BE2C (cell line): ENCODE measurements at regions not wholly inside any gene's neighbourhood (a gene's known extent, or its start where the extent isn't known, plus 50 kb on each side); places are given as distances from the start of the nearest gene placed in this dataset.

ENCODE experiments used
- DNase-seq: peaks from one replicate; pipeline ENCODE4 v3.0.0-alpha.2; 2020
- H3K27me3 ChIP-seq: fragments of 250-450 bp; sonication (Bioruptor Pico); 2 replicates; pipeline ENCODE4 v1.5.1; 2020; ENCODE audit warnings: mild to moderate bottlenecking
- H3K36me3 ChIP-seq: fragments of 250-450 bp; sonication (Bioruptor Pico); 2 replicates; pipeline ENCODE4 v1.5.1; 2020; ENCODE audit warnings: mild to moderate bottlenecking
- H3K4me1 ChIP-seq: fragments of 250-450 bp; sonication (Bioruptor Pico); 2 replicates; pipeline ENCODE4 v1.5.1; 2020
- H3K4me3 ChIP-seq: 2 replicates; pipeline ENCODE4 v1.5.1; 2011; ENCODE audit warnings: low read depth, low read length
- H3K9me3 ChIP-seq: fragments of 250-450 bp; sonication (Bioruptor Pico); 2 replicates; pipeline ENCODE4 v1.5.1; 2020
- TF ChIP-seq, protein P1 (sequence below): IDR thresholded peaks from 2 replicates; pipeline ENCODE4 v1.5.1; 2012; ENCODE audit warnings: mild to moderate bottlenecking, low read depth, low read length

GRCh38 chr20:51118985-51119527 lies 96.1 kb upstream of the KCNG1 start:
- H3K27me3 ChIP-seq: no peaks in the 10 kb centered on the region
- TF ChIP-seq, protein P1, sequence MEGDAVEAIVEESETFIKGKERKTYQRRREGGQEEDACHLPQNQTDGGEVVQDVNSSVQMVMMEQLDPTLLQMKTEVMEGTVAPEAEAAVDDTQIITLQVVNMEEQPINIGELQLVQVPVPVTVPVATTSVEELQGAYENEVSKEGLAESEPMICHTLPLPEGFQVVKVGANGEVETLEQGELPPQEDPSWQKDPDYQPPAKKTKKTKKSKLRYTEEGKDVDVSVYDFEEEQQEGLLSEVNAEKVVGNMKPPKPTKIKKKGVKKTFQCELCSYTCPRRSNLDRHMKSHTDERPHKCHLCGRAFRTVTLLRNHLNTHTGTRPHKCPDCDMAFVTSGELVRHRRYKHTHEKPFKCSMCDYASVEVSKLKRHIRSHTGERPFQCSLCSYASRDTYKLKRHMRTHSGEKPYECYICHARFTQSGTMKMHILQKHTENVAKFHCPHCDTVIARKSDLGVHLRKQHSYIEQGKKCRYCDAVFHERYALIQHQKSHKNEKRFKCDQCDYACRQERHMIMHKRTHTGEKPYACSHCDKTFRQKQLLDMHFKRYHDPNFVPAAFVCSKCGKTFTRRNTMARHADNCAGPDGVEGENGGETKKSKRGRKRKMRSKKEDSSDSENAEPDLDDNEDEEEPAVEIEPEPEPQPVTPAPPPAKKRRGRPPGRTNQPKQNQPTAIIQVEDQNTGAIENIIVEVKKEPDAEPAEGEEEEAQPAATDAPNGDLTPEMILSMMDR: no peak

DNA sequence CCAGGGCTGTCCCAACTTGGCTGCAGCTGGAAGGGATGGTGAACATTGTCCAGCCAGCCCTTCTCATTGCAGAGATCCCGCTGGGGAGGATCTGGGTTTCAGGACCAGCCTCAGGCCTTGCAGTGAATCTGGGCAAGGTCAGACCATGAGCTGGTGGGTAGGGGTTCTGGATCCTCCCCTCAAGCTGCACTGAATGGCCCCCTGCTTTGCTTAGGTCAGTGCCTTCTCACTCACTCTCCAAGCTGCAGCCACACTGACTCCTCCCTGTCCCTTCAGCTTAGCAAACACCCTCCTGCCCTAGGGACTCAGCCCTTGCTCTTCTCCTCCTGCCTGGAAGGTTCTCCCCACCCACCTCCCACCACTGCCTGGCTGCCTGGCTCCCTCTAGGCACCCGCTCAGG lies 95.3 kb upstream of the KCNG1 start:
- Histone ChIP-seq H3K27me3 (no peaks in the 10 kb centered on the region), H3K9me3 (no peaks in the 10 kb centered on the region), H3K4me3 (no peak overlapping the region), H3K4me1 (no peaks in the 10 kb centered on the region), H3K36me3 (no peaks in the 10 kb centered on the region)
- no peak for DNase-seq
- TF ChIP-seq, protein P1: no peak

More at GRCh38 chr20:51118985-51119527, 96.1 kb upstream of the KCNG1 start:
- H3K4me3 ChIP-seq: no peak overlapping the region
- no peaks in the 10 kb centered on the region for H3K9me3 ChIP-seq
- no peaks in the 10 kb centered on the region for H3K4me1 ChIP-seq
- H3K36me3 ChIP-seq: no peaks in the 10 kb centered on the region
- DNase-seq: no peak

GRCh38 chr20:51116765-51117686 lies 94.1 kb upstream of the KCNG1 start:
- H3K4me1 ChIP-seq: no peaks in the 10 kb centered on the region
- H3K27me3 ChIP-seq: no peaks in the 10 kb centered on the region
- H3K4me3 ChIP-seq: no peak overlapping the region
- no peak for DNase-seq
- no peaks in the 10 kb centered on the region for H3K9me3 ChIP-seq
- TF ChIP-seq, protein P1: no peak
- H3K36me3 ChIP-seq: no peaks in the 10 kb centered on the region

DNA sequence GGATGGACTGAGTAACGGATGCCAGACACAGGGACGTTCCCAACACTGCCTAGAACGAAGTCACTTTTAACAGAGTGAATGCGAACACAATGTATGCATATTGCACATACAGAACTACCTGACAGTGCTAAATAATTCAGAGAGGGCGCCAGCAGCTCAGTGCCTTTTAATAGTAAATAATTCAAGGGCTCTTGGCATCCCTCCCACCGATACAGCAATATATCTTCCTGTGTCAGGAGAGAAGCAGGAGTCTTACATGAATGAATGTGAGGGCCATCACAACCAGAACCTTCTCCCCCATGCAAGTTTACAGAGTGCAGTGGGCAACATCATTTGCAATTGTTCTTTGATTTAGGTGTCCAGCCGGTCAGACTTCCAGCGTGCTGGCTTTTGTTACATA lies 88.4 kb upstream of the KCNG1 start:
- TF ChIP-seq, protein P1: no peak
- H3K4me1 ChIP-seq: no peaks in the 10 kb centered on the region
- H3K27me3 ChIP-seq: no peaks in the 10 kb centered on the region
- no peaks in the 10 kb centered on the region for H3K9me3 ChIP-seq
- H3K36me3 ChIP-seq: no peaks in the 10 kb centered on the region
- no peak for DNase-seq
- H3K4me3 ChIP-seq: no peak overlapping the region

GRCh38 chr20:51108638-51109363 lies 85.9 kb upstream of the KCNG1 start:
- Histone ChIP-seq H3K9me3 (no peaks in the 10 kb centered on the region), H3K36me3 (no peaks in the 10 kb centered on the region), H3K27me3 (no peaks in the 10 kb centered on the region), H3K4me1 (no peaks in the 10 kb centered on the region), H3K4me3 (no peak overlapping the region)
- no peak for DNase-seq
- TF ChIP-seq, protein P1: no peak

DNA sequence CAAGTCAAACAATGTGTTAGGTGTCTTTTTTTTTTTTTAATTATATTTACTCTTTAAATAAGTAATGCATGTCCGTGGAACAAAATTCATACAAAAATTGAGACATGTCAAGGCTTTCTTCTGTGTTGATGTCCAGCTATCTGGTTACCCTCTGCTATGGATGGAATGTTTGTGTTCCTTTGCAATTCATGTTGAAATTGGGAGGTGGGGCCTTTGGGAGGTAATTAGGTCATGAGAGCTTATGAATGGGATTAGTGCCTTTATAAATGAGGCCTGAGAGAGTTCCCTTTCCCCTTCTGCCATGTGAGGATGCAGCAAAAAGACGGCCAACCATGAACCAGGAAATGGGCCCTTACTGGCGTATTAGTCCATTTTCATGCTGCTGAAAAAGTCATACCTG lies 83.1 kb upstream of the KCNG1 start:
- Histone ChIP-seq H3K4me1 (no peaks in the 10 kb centered on the region), H3K36me3 (no peaks in the 10 kb centered on the region), H3K9me3 (no peaks in the 10 kb centered on the region), H3K4me3 (no peak overlapping the region), H3K27me3 (no peaks in the 10 kb centered on the region)
- TF ChIP-seq, protein P1: no peak
- DNase-seq: no peak
